HL-60 (cell line): ENCODE measurements at regions not wholly inside any gene's neighbourhood (a gene's known extent, or its start where the extent isn't known, plus 50 kb on each side); places are given as distances from the start of the nearest gene placed in this dataset.

Experiments
- GABPA ChIP-seq: IDR thresholded peaks from 2 replicates; pipeline ENCODE4 v1.6.1; 2012; ENCODE audit warnings: low read depth
- POLR2AphosphoS5 ChIP-seq: IDR thresholded peaks from 2 replicates; pipeline ENCODE4 v1.6.1; 2012; ENCODE audit warnings: low read depth
- REST ChIP-seq: IDR thresholded peaks from 2 replicates; pipeline ENCODE4 v1.6.1; 2012; ENCODE audit warnings: low read depth; ENCODE audit not compliant: insufficient replicate concordance
- TF ChIP-seq, protein P1 (sequence below): IDR thresholded peaks from one replicate; pipeline ENCODE4 v1.5.1; 2011; ENCODE audit warnings: low read length, control low read depth, inconsistent platforms; ENCODE audit not compliant: insufficient read depth

GRCh38 chr14:26867171-26867757, 269.4 kb upstream of the NOVA1 start:
- TF ChIP-seq, protein P1, sequence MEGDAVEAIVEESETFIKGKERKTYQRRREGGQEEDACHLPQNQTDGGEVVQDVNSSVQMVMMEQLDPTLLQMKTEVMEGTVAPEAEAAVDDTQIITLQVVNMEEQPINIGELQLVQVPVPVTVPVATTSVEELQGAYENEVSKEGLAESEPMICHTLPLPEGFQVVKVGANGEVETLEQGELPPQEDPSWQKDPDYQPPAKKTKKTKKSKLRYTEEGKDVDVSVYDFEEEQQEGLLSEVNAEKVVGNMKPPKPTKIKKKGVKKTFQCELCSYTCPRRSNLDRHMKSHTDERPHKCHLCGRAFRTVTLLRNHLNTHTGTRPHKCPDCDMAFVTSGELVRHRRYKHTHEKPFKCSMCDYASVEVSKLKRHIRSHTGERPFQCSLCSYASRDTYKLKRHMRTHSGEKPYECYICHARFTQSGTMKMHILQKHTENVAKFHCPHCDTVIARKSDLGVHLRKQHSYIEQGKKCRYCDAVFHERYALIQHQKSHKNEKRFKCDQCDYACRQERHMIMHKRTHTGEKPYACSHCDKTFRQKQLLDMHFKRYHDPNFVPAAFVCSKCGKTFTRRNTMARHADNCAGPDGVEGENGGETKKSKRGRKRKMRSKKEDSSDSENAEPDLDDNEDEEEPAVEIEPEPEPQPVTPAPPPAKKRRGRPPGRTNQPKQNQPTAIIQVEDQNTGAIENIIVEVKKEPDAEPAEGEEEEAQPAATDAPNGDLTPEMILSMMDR = no peak
- TF ChIP-seq REST = no peak
- no peak for TF ChIP-seq GABPA
- TF ChIP-seq POLR2AphosphoS5 = no peak
